ENCODE measurements at regions not wholly inside any gene's neighbourhood (a gene's known extent, or its start where the extent isn't known, plus 50 kb on each side); places are given as distances from the start of the nearest gene placed in this dataset.
A peak's percentile ranks its signal among the peaks of the same experiment; 100 is the strongest.
"Not testable (repeated sequence)": the region's sequence is repeated elsewhere in the genome, so short reads cannot be mapped to it uniquely, and the experiment has no call there.

DNA sequence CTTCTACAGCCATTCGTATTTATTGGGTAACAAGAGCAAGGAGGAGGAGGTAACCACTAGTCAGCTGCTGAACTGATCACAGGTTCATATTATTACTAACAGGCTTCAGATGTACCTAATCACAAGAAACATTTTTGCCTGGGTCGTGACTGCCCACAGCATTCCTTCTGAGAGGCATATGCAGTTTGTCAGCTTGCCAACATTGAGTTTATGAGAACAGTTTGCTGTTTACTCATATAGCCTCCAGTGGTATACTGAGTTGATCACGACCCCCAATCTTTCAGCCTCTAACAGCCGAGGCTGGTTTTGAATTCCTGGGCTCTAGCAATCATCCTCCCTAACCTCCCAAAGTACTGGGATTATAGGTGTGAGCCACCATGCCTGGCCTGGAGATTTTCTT lies 693.6 kb downstream of the TLE1 start:
- peak; percentile 82 for DNase-seq (ENCODE audit: low read depth)

GRCh38 chr9:80994892-80995291 lies 694.5 kb downstream of the TLE1 start:
- DNase-seq (ENCODE audit: low read depth), result peak; percentile 69

GRCh38 chr9:80985595-80985994 lies 703.8 kb downstream of the TLE1 start:
- DNase-seq (ENCODE audit: low read depth), result not testable (repeated sequence)

- no peak for DNase-seq (ENCODE audit: low read depth)
Measured at GRCh38 chr9:80976403-80976802, 712.9 kb downstream of the TLE1 start.

DNA sequence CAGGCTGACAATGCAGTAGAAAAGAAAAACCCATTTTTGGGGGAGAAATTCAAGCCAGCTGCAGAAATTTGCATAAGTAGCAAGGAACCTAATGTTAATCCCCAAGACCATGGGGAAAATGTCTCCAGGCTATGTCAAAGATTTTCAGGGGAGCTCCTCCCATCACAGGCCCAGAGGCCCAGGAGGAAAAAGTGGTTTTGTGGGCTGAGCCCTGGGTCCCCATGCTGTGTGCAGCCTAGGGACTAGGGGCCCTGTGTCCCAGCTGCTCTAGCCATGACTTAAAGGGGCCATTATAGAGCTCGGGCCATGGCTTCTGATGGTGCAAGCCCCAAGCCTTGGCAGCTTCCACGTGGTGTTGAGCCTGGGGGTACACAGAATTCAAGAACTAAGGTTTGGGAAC lies 719.0 kb downstream of the TLE1 start:
- DNase-seq (ENCODE audit: low read depth), result not testable (repeated sequence)

DNA sequence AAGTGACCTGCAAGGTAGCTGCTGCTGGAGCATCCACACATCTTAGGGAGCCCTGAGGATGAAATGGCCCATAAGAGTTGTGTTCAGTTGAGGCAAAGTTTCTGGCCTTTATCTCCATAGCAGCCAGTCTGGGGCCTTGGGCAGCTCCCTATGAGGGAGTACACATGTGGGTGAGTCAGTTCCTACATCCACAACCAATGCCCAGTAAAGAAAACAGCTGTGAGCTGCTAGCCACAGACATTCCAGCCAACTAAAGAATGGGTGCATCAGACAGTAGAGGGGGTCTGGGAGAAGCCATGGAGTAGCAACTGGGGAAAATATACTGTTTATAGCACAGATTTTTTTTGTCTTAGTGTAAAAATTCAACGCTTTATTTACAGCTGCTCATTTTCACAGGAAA lies 720.7 kb downstream of the TLE1 start:
- peak; percentile 93 for DNase-seq (ENCODE audit: low read depth)

- no peak for DNase-seq (ENCODE audit: low read depth)
Measured at GRCh38 chr9:80964914-80965313, 724.4 kb downstream of the TLE1 start.

DNA sequence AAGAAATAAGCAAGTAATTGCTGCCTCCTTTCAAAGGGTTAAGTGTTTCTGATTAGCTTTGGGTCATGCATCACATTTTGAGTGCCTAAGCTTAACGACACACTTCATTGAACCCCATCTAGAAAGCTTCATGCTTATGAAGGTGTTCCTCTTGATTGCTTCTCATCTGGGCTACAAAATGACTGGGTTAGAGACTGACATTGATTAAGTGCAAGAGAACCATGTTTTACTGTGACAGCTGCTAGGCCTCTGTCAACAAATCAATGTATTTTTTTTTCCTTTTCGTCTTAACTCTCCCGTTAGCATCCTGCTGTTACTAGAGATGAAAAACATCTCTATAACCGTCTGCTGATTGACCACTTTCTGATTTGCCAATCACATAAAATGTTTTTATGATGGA lies 725.0 kb downstream of the TLE1 start:
- no peak for DNase-seq (ENCODE audit: low read depth)

GRCh38 chr9:80957801-80958200 lies 731.5 kb downstream of the TLE1 start:
- no peak for DNase-seq (ENCODE audit: low read depth)

DNA sequence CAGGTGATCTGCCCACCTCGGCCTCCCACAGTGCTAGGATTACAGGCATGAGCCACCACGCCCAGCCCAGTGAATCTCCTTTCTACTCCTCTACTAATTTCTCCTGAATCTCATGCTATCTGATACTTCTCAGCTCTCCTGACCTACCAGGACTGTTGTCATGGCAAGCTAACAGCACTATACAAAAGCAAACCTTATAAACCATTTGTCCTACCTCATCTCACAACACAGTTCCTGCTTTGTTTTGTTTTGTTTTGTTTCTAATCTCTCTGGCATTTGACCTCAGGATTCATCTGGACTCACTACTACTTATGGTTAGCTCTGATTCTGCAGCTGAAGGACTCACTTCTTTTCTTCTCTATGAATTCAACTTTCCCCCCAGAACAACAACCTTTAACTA lies 734.8 kb downstream of the TLE1 start:
- DNase-seq (ENCODE audit: low read depth), result peak; percentile 17

DNA sequence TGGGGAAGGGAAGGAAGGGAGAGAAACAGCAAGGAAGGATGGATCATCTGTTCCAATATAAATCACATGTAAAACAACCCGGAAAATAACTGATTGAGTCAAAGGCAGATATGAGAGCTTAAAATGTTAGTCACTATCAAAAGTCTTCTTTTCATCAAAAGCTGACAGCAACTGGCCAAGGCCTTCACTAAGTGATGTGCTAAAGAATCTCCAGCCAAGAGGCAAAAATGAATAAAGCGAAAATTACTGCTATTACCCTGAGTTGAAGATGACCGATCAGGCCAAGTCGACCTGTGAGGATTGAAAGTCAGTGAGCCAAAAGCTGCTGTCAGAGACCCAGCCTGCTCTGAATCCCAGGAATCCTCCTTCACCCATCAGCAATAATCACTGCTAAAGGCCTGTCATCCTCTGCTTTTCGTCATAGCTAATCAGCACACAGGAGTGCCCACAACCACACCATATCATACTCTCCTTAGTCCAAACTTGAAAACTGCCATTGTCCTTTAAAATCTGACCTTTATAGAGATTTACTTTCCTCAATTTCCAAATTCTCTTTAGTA lies 736.9 kb downstream of the TLE1 start:
- DNase-seq (ENCODE audit: low read depth), result peak; percentile 47

DNA sequence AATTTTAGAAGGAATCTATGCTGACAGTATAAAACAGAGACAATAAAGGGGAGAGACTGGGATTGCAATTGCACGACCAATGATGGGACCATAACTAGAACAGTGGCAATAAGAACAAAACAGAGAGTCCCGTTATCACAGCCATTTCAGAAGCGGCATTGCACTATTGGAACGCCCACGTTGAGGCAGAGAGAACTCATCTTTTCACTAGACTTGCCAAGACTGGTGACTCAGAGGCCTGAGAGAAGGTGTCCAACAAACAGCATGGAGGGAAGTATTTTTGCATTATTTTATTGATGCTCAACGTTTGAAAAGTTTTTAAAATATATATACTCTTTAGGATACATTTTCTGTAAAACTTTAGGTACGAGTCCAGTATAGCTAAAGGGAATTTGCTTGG lies 737.7 kb downstream of the TLE1 start:
- DNase-seq (ENCODE audit: low read depth), result peak; percentile 43

DNA sequence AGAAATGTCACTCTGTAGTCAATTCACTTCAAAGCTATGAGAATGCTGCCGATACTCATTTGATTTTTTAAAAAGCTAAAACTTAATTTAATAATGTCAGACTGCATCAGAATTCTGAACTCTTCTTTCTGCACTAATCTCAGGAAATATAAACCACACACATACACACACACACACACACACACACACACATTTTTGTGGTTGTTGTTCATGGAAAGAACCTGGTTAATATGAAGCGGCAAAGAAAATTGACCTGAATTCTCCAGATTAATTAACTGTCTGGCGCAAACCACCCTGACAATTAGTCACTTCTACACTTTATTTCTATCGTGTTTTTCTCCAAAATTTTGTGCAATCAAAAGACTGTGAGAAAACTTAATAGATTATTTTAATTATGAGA lies 740.5 kb downstream of the TLE1 start:
- DNase-seq (ENCODE audit: low read depth), result no peak

DNA sequence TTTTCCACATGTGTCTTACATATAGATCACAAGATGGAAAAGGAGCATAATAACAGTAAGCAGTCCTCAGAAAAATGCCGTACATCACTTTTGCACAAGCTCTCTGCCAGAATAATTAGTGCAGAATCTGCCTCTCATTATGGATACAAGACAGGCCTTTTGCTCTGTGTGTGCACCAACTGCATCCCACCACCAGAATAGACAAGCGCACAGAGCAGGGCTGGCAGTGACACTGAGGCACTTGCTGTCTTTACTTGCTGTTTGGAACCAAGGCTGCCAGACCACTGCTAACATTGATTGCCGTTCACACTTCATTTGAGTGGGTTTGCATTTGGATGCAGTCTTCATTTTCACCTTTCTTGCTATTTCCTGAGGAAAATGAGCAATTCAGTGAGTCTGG lies 741.3 kb downstream of the TLE1 start:
- DNase-seq (ENCODE audit: low read depth), result no peak

DNA sequence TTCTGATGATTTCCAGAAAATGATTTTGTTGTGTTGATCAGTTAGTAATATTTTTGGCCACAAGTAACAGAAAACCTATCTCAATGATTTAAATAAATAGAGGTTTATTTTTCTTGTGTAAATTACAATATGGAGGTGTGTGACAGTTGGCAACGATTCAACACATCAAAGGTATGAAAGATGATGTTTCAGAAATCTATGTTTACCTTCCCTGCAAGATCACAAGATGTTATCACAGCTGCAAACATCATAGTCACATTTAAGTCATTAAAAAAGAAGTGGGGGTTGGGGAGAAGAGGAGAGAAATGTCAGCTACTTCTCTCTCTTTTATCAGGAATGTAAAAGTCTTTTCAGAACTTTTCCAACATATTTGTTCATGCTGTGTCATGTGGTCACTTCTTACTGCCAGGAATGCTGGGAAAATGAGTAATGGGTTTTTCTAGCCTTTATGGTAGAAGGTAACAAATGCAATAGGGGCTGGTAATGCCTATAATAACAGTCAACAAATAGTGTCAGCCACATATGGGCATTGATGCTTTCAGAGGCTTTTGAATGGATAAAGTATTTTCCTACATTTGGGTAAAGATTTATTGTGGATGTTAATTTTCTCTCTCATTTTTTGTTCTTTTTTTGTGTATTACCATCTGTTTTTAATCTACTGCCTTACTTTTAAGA lies 742.7 kb downstream of the TLE1 start:
- no peak for DNase-seq (ENCODE audit: low read depth)

DNA sequence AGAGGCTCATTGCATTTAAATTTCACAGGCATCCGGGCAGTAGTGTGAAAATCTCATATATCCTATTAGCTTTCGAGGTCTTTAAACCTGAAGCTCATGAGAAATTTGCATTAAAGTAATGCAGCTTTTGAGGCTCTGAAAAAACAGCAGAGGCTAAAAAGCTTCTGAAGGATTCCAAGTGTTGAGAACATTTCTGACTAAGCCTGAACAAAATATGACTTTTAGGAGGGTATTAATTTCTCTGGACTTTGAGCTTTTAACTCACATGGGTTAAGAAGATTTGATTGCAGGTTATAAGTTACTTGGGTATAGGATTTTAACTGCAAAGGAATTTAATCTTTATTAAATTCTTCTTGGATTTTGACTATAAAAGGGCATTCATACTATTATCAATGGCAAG lies 743.9 kb downstream of the TLE1 start:
- no peak for DNase-seq (ENCODE audit: low read depth)

GRCh38 chr9:80937645-80938044 lies 751.7 kb downstream of the TLE1 start:
- DNase-seq (ENCODE audit: low read depth), result no peak

- DNase-seq (ENCODE audit: low read depth), result no peak
Measured at GRCh38 chr9:80934095-80934494, 755.3 kb downstream of the TLE1 start.

- no peak for DNase-seq (ENCODE audit: low read depth)
Measured at GRCh38 chr9:80932947-80933780, 756.2 kb downstream of the TLE1 start.

- DNase-seq (ENCODE audit: low read depth), result no peak
Measured at GRCh38 chr9:80932181-80932580, 757.2 kb downstream of the TLE1 start.

DNA sequence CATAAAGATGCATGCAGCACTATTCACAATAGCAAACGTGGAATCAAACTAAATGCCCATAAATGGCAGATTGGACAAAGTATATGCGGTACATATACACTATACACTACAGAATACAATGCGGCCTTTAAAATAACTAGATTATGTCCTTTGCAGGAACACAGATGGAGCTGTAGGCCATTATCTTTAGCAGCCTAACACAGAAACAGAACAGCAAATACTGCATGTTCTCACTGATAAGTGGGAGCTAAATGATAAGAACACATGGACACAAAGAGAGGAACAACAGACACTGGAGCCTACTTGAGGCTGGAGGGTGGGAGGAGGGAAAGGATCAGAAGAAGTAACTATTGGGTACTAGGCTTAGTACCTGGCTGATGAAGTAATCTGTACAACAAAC lies 758.2 kb downstream of the TLE1 start:
- DNase-seq (ENCODE audit: low read depth), result no peak

GRCh38 chr9:80928697-80929096 lies 760.6 kb downstream of the TLE1 start:
- peak; percentile 6 for DNase-seq (ENCODE audit: low read depth)

DNA sequence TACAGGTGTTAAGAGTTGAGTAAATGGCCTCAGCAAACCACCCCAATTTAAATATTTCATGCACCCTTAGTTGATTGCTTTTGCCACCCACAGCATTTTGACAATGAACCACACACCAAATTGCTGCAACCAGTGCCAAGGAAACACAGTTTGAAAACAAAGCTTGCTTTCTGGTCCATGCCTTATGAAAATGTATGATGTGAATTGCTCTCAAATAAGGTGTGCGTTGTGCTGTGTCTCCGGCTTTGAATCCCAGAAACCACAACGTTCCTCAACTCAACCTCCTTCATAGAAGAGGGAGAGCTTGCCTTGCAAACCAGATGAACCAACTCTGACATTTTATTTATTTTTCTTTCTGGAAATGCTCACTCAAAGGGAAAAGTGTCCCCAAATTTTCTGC lies 762.7 kb downstream of the TLE1 start:
- DNase-seq (ENCODE audit: low read depth), result no peak
